22Rv1 (cell line): ENCODE measurements at regions not wholly inside any gene's neighbourhood (a gene's known extent, or its start where the extent isn't known, plus 50 kb on each side); places are given as distances from the start of the nearest gene placed in this dataset.

Experiments
- ZFX ChIP-seq: fragments of 450-650 bp; IDR thresholded peaks from 2 replicates; pipeline ENCODE4 v1.6.1; 2017; ENCODE audit warnings: antibody characterized with exemption, borderline replicate concordance
- TF ChIP-seq, protein P1 (sequence below): fragments of 450-650 bp; IDR thresholded peaks from 2 replicates; pipeline ENCODE4 v1.5.1; 2017; ENCODE audit warnings: mild to moderate bottlenecking

- TF ChIP-seq ZFX: no peak
- TF ChIP-seq, protein P1, sequence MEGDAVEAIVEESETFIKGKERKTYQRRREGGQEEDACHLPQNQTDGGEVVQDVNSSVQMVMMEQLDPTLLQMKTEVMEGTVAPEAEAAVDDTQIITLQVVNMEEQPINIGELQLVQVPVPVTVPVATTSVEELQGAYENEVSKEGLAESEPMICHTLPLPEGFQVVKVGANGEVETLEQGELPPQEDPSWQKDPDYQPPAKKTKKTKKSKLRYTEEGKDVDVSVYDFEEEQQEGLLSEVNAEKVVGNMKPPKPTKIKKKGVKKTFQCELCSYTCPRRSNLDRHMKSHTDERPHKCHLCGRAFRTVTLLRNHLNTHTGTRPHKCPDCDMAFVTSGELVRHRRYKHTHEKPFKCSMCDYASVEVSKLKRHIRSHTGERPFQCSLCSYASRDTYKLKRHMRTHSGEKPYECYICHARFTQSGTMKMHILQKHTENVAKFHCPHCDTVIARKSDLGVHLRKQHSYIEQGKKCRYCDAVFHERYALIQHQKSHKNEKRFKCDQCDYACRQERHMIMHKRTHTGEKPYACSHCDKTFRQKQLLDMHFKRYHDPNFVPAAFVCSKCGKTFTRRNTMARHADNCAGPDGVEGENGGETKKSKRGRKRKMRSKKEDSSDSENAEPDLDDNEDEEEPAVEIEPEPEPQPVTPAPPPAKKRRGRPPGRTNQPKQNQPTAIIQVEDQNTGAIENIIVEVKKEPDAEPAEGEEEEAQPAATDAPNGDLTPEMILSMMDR: no peak
Measured at GRCh38 chr12:86601550-86602308, 345.5 kb upstream of the MGAT4C start.
